ENCODE measurements at regions not wholly inside any gene's neighbourhood (a gene's known extent, or its start where the extent isn't known, plus 50 kb on each side); places are given as distances from the start of the nearest gene placed in this dataset.

DNA sequence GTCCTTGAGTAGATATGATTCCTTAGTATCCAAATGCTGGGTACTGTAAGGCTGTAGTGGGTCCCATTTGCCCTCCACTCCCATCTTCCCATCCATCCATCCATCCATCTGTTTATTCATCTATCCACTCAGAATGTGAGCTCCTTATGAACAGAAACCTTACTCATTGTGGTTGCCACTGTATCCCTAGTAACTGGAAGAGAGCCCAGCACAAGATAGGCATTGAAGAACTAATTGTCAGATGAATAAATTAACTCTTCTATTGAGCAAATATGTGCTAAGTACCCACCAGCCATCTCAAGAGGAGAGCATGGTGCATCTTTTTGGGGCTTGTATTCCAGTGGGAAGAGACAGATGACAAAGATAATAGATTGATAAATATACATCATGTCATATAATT lies 86.4 kb upstream of the SEZ6L start:
- no peak for DNase-seq
- no peaks in the 10 kb centered on the region for H3K27me3 ChIP-seq (ENCODE audit: insufficient read depth)
- H3K27ac ChIP-seq (ENCODE audit: low read depth in 2 of 2, low read length in 1 of 2), result no peak overlapping the region
- no peaks in the 10 kb centered on the region for H3F3A ChIP-seq (replicated peaks; ENCODE audit: insufficient read depth)
- POLR2A ChIA-PET, result no interaction called here
- CTCF ChIA-PET, result interaction anchor here (1.2 to 3.7 kb wide), 2 partner anchors 249 to 310 kb away, joined by 3 to 15 read pairs; no protein-coding TSS in a partner anchor
- no peaks in the 10 kb centered on the region for H3K79me2 ChIP-seq (ENCODE audit: insufficient read depth)
- H3K36me3 ChIP-seq (replicated peaks in 1 of 2; ENCODE audit: control insufficient read depth in 1 of 2, insufficient read depth in 2 of 2, low read length in 1 of 2), result no peaks in the 10 kb centered on the region
- no peaks in the 10 kb centered on the region; the same call in 1 of the 2 replicates for H3K9me3 ChIP-seq
- no peak overlapping the region for H3K4me2 ChIP-seq
- no peak for TF ChIP-seq MXI1 (IDR thresholded peaks at IDR 0.05; ENCODE audit: low read depth, low read length)
- TF ChIP-seq POLR2AphosphoS5 (IDR thresholded peaks at IDR 0.05; ENCODE audit: low read depth, low read length), result no peak
- TF ChIP-seq TAF1 (IDR thresholded peaks at IDR 0.05; ENCODE audit: borderline replicate concordance, low read depth, low read length), result no peak
- TF ChIP-seq EZH2phosphoT487 (IDR thresholded peaks at IDR 0.05; ENCODE audit: borderline replicate concordance, low read depth), result no peak
- TF ChIP-seq, protein P1, sequence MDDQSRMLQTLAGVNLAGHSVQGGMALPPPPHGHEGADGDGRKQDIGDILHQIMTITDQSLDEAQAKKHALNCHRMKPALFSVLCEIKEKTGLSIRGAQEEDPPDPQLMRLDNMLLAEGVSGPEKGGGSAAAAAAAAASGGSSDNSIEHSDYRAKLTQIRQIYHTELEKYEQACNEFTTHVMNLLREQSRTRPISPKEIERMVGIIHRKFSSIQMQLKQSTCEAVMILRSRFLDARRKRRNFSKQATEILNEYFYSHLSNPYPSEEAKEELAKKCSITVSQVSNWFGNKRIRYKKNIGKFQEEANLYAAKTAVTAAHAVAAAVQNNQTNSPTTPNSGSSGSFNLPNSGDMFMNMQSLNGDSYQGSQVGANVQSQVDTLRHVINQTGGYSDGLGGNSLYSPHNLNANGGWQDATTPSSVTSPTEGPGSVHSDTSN (IDR thresholded peaks at IDR 0.05), result no peak
- no peak for TF ChIP-seq NFIC (IDR thresholded peaks at IDR 0.05; ENCODE audit: borderline replicate concordance)
- no peak overlapping the region for H3K4me3 ChIP-seq (ENCODE audit: low read depth in 2 of 2, low read length in 1 of 2)
- no peaks in the 10 kb centered on the region for H4K20me1 ChIP-seq (ENCODE audit: insufficient read depth)
- H2AFZ ChIP-seq (ENCODE audit: low read depth), result no peak overlapping the region
- H3K4me1 ChIP-seq (ENCODE audit: control insufficient read depth in 1 of 2, insufficient read depth in 2 of 2, low read depth in 1 of 2, low read length in 1 of 2), result no peaks in the 10 kb centered on the region
- H3K9ac ChIP-seq, result no peak overlapping the region
- H3K9me2 ChIP-seq, result no peaks in the 10 kb centered on the region

DNA sequence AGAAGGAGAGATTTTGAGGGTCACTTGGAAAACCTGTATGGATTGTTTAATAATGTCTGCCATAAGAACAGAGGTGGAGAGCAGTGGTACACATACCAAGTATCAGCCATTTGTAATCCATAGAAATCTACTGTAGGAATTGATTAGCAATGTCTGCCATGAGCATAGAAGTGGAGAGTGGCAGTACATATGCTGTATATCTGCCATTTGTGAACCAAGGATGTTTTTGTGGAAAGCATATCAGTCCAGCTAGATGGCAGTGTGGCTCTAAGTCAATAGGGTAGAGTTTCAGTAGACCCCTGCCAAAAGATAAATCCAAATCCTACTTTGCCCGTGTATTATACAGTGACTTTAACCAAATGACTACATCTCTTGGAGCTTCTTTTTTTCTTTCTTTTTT lies 82.9 kb upstream of the SEZ6L start:
- Histone ChIP-seq H3K4me2 (no peak overlapping the region), H3K36me3 (replicated peaks in 1 of 2; ENCODE audit: control insufficient read depth in 1 of 2, insufficient read depth in 2 of 2, low read length in 1 of 2) (no peaks in the 10 kb centered on the region), H3K4me3 (ENCODE audit: low read depth in 2 of 2, low read length in 1 of 2) (no peak overlapping the region), H3K9me2 (no peaks in the 10 kb centered on the region), H3K27ac (ENCODE audit: low read depth in 2 of 2, low read length in 1 of 2) (no peak overlapping the region), H3K4me1 (ENCODE audit: control insufficient read depth in 1 of 2, insufficient read depth in 2 of 2, low read depth in 1 of 2, low read length in 1 of 2) (no peaks in the 10 kb centered on the region), H3K9me3 (no peaks in the 10 kb centered on the region), H2AFZ (ENCODE audit: low read depth) (no peak overlapping the region), H3F3A (replicated peaks; ENCODE audit: insufficient read depth) (no peaks in the 10 kb centered on the region), H3K79me2 (ENCODE audit: insufficient read depth) (no peaks in the 10 kb centered on the region), H3K27me3 (ENCODE audit: insufficient read depth) (no peaks in the 10 kb centered on the region), H4K20me1 (ENCODE audit: insufficient read depth) (no peaks in the 10 kb centered on the region), H3K9ac (no peak overlapping the region)
- ChIA-PET POLR2A (no interaction called here), CTCF (interaction anchor here (0.6 to 3.2 kb wide), 18 partner anchors 9 to 281 kb away, joined by 3 to 20 read pairs (median 4); no protein-coding TSS in a partner anchor)
- TF ChIP-seq, protein P2, sequence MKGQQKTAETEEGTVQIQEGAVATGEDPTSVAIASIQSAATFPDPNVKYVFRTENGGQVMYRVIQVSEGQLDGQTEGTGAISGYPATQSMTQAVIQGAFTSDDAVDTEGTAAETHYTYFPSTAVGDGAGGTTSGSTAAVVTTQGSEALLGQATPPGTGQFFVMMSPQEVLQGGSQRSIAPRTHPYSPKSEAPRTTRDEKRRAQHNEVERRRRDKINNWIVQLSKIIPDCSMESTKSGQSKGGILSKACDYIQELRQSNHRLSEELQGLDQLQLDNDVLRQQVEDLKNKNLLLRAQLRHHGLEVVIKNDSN (IDR thresholded peaks at IDR 0.05; ENCODE audit: borderline replicate concordance, low read depth), result no peak
- TF ChIP-seq, protein P3, sequence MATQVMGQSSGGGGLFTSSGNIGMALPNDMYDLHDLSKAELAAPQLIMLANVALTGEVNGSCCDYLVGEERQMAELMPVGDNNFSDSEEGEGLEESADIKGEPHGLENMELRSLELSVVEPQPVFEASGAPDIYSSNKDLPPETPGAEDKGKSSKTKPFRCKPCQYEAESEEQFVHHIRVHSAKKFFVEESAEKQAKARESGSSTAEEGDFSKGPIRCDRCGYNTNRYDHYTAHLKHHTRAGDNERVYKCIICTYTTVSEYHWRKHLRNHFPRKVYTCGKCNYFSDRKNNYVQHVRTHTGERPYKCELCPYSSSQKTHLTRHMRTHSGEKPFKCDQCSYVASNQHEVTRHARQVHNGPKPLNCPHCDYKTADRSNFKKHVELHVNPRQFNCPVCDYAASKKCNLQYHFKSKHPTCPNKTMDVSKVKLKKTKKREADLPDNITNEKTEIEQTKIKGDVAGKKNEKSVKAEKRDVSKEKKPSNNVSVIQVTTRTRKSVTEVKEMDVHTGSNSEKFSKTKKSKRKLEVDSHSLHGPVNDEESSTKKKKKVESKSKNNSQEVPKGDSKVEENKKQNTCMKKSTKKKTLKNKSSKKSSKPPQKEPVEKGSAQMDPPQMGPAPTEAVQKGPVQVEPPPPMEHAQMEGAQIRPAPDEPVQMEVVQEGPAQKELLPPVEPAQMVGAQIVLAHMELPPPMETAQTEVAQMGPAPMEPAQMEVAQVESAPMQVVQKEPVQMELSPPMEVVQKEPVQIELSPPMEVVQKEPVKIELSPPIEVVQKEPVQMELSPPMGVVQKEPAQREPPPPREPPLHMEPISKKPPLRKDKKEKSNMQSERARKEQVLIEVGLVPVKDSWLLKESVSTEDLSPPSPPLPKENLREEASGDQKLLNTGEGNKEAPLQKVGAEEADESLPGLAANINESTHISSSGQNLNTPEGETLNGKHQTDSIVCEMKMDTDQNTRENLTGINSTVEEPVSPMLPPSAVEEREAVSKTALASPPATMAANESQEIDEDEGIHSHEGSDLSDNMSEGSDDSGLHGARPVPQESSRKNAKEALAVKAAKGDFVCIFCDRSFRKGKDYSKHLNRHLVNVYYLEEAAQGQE (IDR thresholded peaks at IDR 0.05; ENCODE audit: low read depth, low read length), result no peak
- TF ChIP-seq JUND (IDR thresholded peaks at IDR 0.05), result no peak
- peak; percentile 77 for TF ChIP-seq RAD21 (IDR thresholded peaks at IDR 0.05; ENCODE audit: low read length)
- TF ChIP-seq SMC3 (IDR thresholded peaks at IDR 0.05; ENCODE audit: low read depth, low read length), result peak; percentile 41; the same call in 1 of the 2 replicates
- no peak for TF ChIP-seq NRF1 (IDR thresholded peaks at IDR 0.05; ENCODE audit: low read depth, low read length)
- TF ChIP-seq, protein P4, sequence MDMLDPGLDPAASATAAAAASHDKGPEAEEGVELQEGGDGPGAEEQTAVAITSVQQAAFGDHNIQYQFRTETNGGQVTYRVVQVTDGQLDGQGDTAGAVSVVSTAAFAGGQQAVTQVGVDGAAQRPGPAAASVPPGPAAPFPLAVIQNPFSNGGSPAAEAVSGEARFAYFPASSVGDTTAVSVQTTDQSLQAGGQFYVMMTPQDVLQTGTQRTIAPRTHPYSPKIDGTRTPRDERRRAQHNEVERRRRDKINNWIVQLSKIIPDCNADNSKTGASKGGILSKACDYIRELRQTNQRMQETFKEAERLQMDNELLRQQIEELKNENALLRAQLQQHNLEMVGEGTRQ (IDR thresholded peaks at IDR 0.05; ENCODE audit: borderline replicate concordance, low read depth, low read length), result no peak
- no peak for TF ChIP-seq EZH2phosphoT487 (IDR thresholded peaks at IDR 0.05; ENCODE audit: borderline replicate concordance, low read depth)
- no peak for TF ChIP-seq TAF1 (IDR thresholded peaks at IDR 0.05; ENCODE audit: borderline replicate concordance, low read depth, low read length)
- no peak for TF ChIP-seq MEF2A (IDR thresholded peaks at IDR 0.05; ENCODE audit: borderline replicate concordance, low read depth)
- no peak for TF ChIP-seq FOSL2 (IDR thresholded peaks at IDR 0.05; ENCODE audit: borderline replicate concordance, low read depth)
- TF ChIP-seq, protein P1 (IDR thresholded peaks at IDR 0.05), result no peak
- TF ChIP-seq RFX5 (IDR thresholded peaks at IDR 0.05; ENCODE audit: low read length), result no peak
- DNase-seq, result peak; percentile 36
- WGBS (ENCODE audit: low lambda C conversion rate), result 18% methylated on average over 1 of the region's 1 CpG
